ENCODE measurements at regions not wholly inside any gene's neighbourhood (a gene's known extent, or its start where the extent isn't known, plus 50 kb on each side); places are given as distances from the start of the nearest gene placed in this dataset.
A peak's percentile ranks its signal among the peaks of the same experiment; 100 is the strongest.

- Mint-ChIP-seq H3K4me1 (peaks cover 50% of the 10 kb centered on the region), H3K27me3 (peaks cover 30% of the 10 kb centered on the region), H3K27ac (peak overlapping the region; percentile 63), H3K9me3 (no peaks in the 10 kb centered on the region), H3K4me3 (peak overlapping the region; percentile 99), H3K36me3 (ENCODE audit: low read depth) (peaks cover 14% of the 10 kb centered on the region)
- DNase-seq: no peak
- ChIA-PET POLR2A (no interaction called here), CTCF (interaction anchor here (0.6 to 1.4 kb wide), 2 partner anchors 75 to 232 kb away, joined by 3 read pairs; no protein-coding TSS in a partner anchor)
Measured at GRCh38 chr7:131111081-131111576, 216.5 kb upstream of the MKLN1 start.

GRCh38 chr7:131111792-131112191 is 215.9 kb upstream of the MKLN1 start:
- CTCF ChIA-PET: no interaction called here
- no peak overlapping the region for H3K4me3 Mint-ChIP-seq
- peaks cover 10% of the 10 kb centered on the region for H3K36me3 Mint-ChIP-seq (ENCODE audit: low read depth)
- no peak for DNase-seq
- POLR2A ChIA-PET: no interaction called here
- peaks cover 48% of the 10 kb centered on the region for H3K4me1 Mint-ChIP-seq
- H3K27ac Mint-ChIP-seq: no peak overlapping the region
- H3K27me3 Mint-ChIP-seq: peaks cover 30% of the 10 kb centered on the region
- no peaks in the 10 kb centered on the region for H3K9me3 Mint-ChIP-seq

- Mint-ChIP-seq H3K27me3 (peaks cover 30% of the 10 kb centered on the region), H3K4me3 (no peak overlapping the region), H3K36me3 (ENCODE audit: low read depth) (peaks cover 9% of the 10 kb centered on the region), H3K9me3 (peaks cover under 1% of the 10 kb centered on the region), H3K4me1 (peaks cover 48% of the 10 kb centered on the region), H3K27ac (no peak overlapping the region)
- CTCF ChIA-PET: interaction anchor here (1.1 kb wide), 1 partner anchor 9 kb away, joined by 4 read pairs; no protein-coding TSS in a partner anchor
- POLR2A ChIA-PET: no interaction called here
- no peak for DNase-seq
Measured at GRCh38 chr7:131112431-131112830, 215.2 kb upstream of the MKLN1 start.

GRCh38 chr7:131115340-131115739 is 212.3 kb upstream of the MKLN1 start:
- ChIA-PET CTCF (no interaction called here), POLR2A (no interaction called here)
- Mint-ChIP-seq H3K27ac (no peak overlapping the region), H3K4me1 (peaks cover 28% of the 10 kb centered on the region), H3K4me3 (no peak overlapping the region), H3K27me3 (peaks cover 30% of the 10 kb centered on the region), H3K36me3 (ENCODE audit: low read depth) (peaks cover 11% of the 10 kb centered on the region), H3K9me3 (peaks cover 16% of the 10 kb centered on the region)
- no peak for DNase-seq

GRCh38 chr7:131117439-131117838 is 210.2 kb upstream of the MKLN1 start:
- Mint-ChIP-seq H3K27me3 (peaks cover 23% of the 10 kb centered on the region), H3K27ac (no peak overlapping the region), H3K9me3 (peaks cover 24% of the 10 kb centered on the region), H3K4me3 (no peak overlapping the region), H3K36me3 (ENCODE audit: low read depth) (peaks cover 13% of the 10 kb centered on the region), H3K4me1 (peaks cover 8% of the 10 kb centered on the region)
- ChIA-PET POLR2A (no interaction called here), CTCF (no interaction called here)
- DNase-seq: no peak

- CTCF ChIA-PET: interaction anchor here (0.5 to 0.8 kb wide), 3 partner anchors 10 to 26 kb away, joined by 3 to 4 read pairs (median 3); no protein-coding TSS in a partner anchor
Measured at GRCh38 chr7:131119381-131119780, 208.3 kb upstream of the MKLN1 start.

GRCh38 chr7:131122394-131122793 is 205.3 kb upstream of the MKLN1 start:
- peaks cover 8% of the 10 kb centered on the region for H3K36me3 Mint-ChIP-seq (ENCODE audit: low read depth)

More at GRCh38 chr7:131119381-131119780, 208.3 kb upstream of the MKLN1 start:
- Mint-ChIP-seq H3K27ac (no peak overlapping the region), H3K36me3 (ENCODE audit: low read depth) (peaks cover 8% of the 10 kb centered on the region), H3K9me3 (peaks cover 24% of the 10 kb centered on the region), H3K27me3 (peaks cover 13% of the 10 kb centered on the region), H3K4me3 (no peak overlapping the region), H3K4me1 (peaks cover 5% of the 10 kb centered on the region)
- POLR2A ChIA-PET: interaction anchor here (0.6 kb wide), 1 partner anchor 224 kb away, joined by 3 read pairs; no protein-coding TSS in a partner anchor
- DNase-seq: no peak

GRCh38 chr7:131124001-131124629 is 203.6 kb upstream of the MKLN1 start:
- no peak for DNase-seq
- Mint-ChIP-seq H3K9me3 (peaks cover 14% of the 10 kb centered on the region), H3K36me3 (ENCODE audit: low read depth) (peaks cover 4% of the 10 kb centered on the region), H3K4me3 (no peak overlapping the region), H3K4me1 (no peaks in the 10 kb centered on the region), H3K27me3 (peaks cover 2% of the 10 kb centered on the region), H3K27ac (no peak overlapping the region)
- ChIA-PET CTCF (interaction anchor here (0.6 kb wide), 1 partner anchor 35 kb away, joined by 3 read pairs; no protein-coding TSS in a partner anchor), POLR2A (no interaction called here)

More at GRCh38 chr7:131122394-131122793, 205.3 kb upstream of the MKLN1 start:
- DNase-seq: no peak
- H3K27me3 Mint-ChIP-seq: peaks cover 2% of the 10 kb centered on the region
- ChIA-PET CTCF (interaction anchor here (0.9 to 1.5 kb wide), 4 partner anchors 10 to 183 kb away, joined by 3 to 4 read pairs (median 3); no protein-coding TSS in a partner anchor), POLR2A (no interaction called here)
- H3K9me3 Mint-ChIP-seq: peaks cover 24% of the 10 kb centered on the region
- no peak overlapping the region for H3K4me3 Mint-ChIP-seq
- H3K27ac Mint-ChIP-seq: no peak overlapping the region
- no peaks in the 10 kb centered on the region for H3K4me1 Mint-ChIP-seq

GRCh38 chr7:131124867-131125266 is 202.8 kb upstream of the MKLN1 start:
- Mint-ChIP-seq H3K27ac (no peak overlapping the region), H3K4me3 (no peak overlapping the region), H3K36me3 (ENCODE audit: low read depth) (peaks cover 4% of the 10 kb centered on the region), H3K9me3 (peaks cover 8% of the 10 kb centered on the region), H3K4me1 (no peaks in the 10 kb centered on the region), H3K27me3 (peaks cover 2% of the 10 kb centered on the region)
- POLR2A ChIA-PET: no interaction called here
- CTCF ChIA-PET: interaction anchor here (0.5 kb wide), 1 partner anchor 32 kb away, joined by 3 read pairs; no protein-coding TSS in a partner anchor
- DNase-seq: no peak

- no peak for DNase-seq
- H3K9me3 Mint-ChIP-seq: no peaks in the 10 kb centered on the region
- no peak overlapping the region for H3K4me3 Mint-ChIP-seq
- H3K4me1 Mint-ChIP-seq: no peaks in the 10 kb centered on the region
- H3K27ac Mint-ChIP-seq: no peak overlapping the region
- no peaks in the 10 kb centered on the region for H3K27me3 Mint-ChIP-seq
- CTCF ChIA-PET: no interaction called here
- POLR2A ChIA-PET: no interaction called here
- H3K36me3 Mint-ChIP-seq (ENCODE audit: low read depth): no peaks in the 10 kb centered on the region
Measured at GRCh38 chr7:131130324-131130723, 197.4 kb upstream of the MKLN1 start.

GRCh38 chr7:131131012-131131745 is 196.5 kb upstream of the MKLN1 start:
- Mint-ChIP-seq H3K4me3 (no peak overlapping the region), H3K27ac (no peak overlapping the region), H3K36me3 (ENCODE audit: low read depth) (no peaks in the 10 kb centered on the region), H3K9me3 (no peaks in the 10 kb centered on the region), H3K27me3 (no peaks in the 10 kb centered on the region), H3K4me1 (no peaks in the 10 kb centered on the region)
- DNase-seq: no peak
- ChIA-PET CTCF (interaction anchor here (0.6 kb wide), 1 partner anchor 165 kb away, joined by 4 read pairs; no protein-coding TSS in a partner anchor), POLR2A (no interaction called here)

- no peak for DNase-seq
- Mint-ChIP-seq H3K27me3 (no peaks in the 10 kb centered on the region), H3K4me3 (no peak overlapping the region), H3K27ac (no peak overlapping the region), H3K9me3 (no peaks in the 10 kb centered on the region), H3K4me1 (peaks cover 5% of the 10 kb centered on the region), H3K36me3 (ENCODE audit: low read depth) (no peaks in the 10 kb centered on the region)
- ChIA-PET POLR2A (no interaction called here), CTCF (no interaction called here)
Measured at GRCh38 chr7:131131746-131132431, 195.8 kb upstream of the MKLN1 start.

- Mint-ChIP-seq H3K27me3 (no peaks in the 10 kb centered on the region), H3K9me3 (peaks cover 13% of the 10 kb centered on the region), H3K4me3 (no peak overlapping the region), H3K36me3 (ENCODE audit: low read depth) (no peaks in the 10 kb centered on the region), H3K4me1 (peaks cover 11% of the 10 kb centered on the region), H3K27ac (no peak overlapping the region)
- no peak for DNase-seq
- ChIA-PET POLR2A (no interaction called here), CTCF (interaction anchor here (1.0 kb wide), 1 partner anchor 25 kb away, joined by 3 read pairs; no protein-coding TSS in a partner anchor)
Measured at GRCh38 chr7:131139462-131139861, 188.2 kb upstream of the MKLN1 start.

Data from activated CD4-positive, alpha-beta T cell treated with anti-CD3 and anti-CD28 coated beads, Interleukin-2, amount 10 ng/mL, durations not matched to agents 7 days and 5 days (primary cell).